DOHH2 (cell line): ENCODE measurements at regions not wholly inside any gene's neighbourhood (a gene's known extent, or its start where the extent isn't known, plus 50 kb on each side); places are given as distances from the start of the nearest gene placed in this dataset.

Experiments
- H3F3A ChIP-seq: fragments of 200-600 bp; sonication (generic), shearing (Covaris generic); 2 replicates; pipeline ENCODE4 v1.6.0; 2016; ENCODE audit warnings: antibody characterized with exemption, mild to moderate bottlenecking; ENCODE audit not compliant: control insufficient read depth, insufficient read depth
- H3K27ac ChIP-seq: fragments of 200-600 bp; sonication (generic); 2 replicates; pipeline ENCODE4 v1.5.1; 2014; ENCODE audit warnings: low read depth, mild to moderate bottlenecking, low read length, moderate library complexity
- H3K27me3 ChIP-seq: fragments of 200-600 bp; sonication (generic); 2 replicates; pipeline ENCODE4 v1.6.1; 2014; ENCODE audit warnings: mild to moderate bottlenecking, low read length, mixed read lengths; ENCODE audit not compliant: control insufficient read depth
- H3K36me3 ChIP-seq: fragments of 200-600 bp; sonication (generic); 2 replicates; pipeline ENCODE4 v1.6.1; 2014; ENCODE audit warnings: mild to moderate bottlenecking, low read length, moderate library complexity, mixed read lengths; ENCODE audit not compliant: control insufficient read depth
- H3K4me1 ChIP-seq: fragments of 200-600 bp; sonication (generic); 2 replicates; pipeline ENCODE4 v1.6.1; 2014; ENCODE audit warnings: mild to moderate bottlenecking, low read length, mixed read lengths; ENCODE audit not compliant: control insufficient read depth
- H3K4me2 ChIP-seq: fragments of 200-600 bp; sonication (generic); 2 replicates; pipeline ENCODE4 v1.6.0; 2014; ENCODE audit warnings: mild to moderate bottlenecking, low read length, moderate library complexity
- H3K4me3 ChIP-seq: fragments of 200-600 bp; sonication (generic); 2 replicates; pipeline ENCODE4 v1.5.1; 2014; ENCODE audit warnings: mild to moderate bottlenecking, low read length, mixed read lengths
- H3K79me2 ChIP-seq: fragments of 200-600 bp; sonication (generic); 2 replicates; pipeline ENCODE4 v1.6.1; 2014; ENCODE audit warnings: mild to moderate bottlenecking, low read length, mixed read lengths; ENCODE audit not compliant: control insufficient read depth
- H3K9me2 ChIP-seq: fragments of 200-600 bp; sonication (generic); replicated peaks from 2 replicates; pipeline ENCODE4 v1.6.1; 2014; ENCODE audit warnings: mild to moderate bottlenecking, low read length, mixed read lengths; ENCODE audit not compliant: control insufficient read depth
- H3K9me3 ChIP-seq: fragments of 200-600 bp; sonication (generic); 2 replicates; pipeline ENCODE4 v1.6.1; 2014; ENCODE audit warnings: antibody characterized with exemption, low read length, mixed read lengths; ENCODE audit not compliant: control insufficient read depth, insufficient read depth
- H4K20me1 ChIP-seq: fragments of 200-600 bp; sonication (generic); 2 replicates; pipeline ENCODE4 v1.6.0; 2014; ENCODE audit warnings: low read depth, mild to moderate bottlenecking, antibody characterized with exemption, low read length, moderate library complexity; ENCODE audit not compliant: control insufficient read depth, insufficient read depth
- EZH2phosphoT487 ChIP-seq: fragments of 200-600 bp; sonication (generic); IDR thresholded peaks from 2 replicates; pipeline ENCODE4 v1.6.1; 2017; ENCODE audit warnings: borderline replicate concordance, mild to moderate bottlenecking, antibody characterized with exemption, low read length, moderate library complexity, mixed read lengths
- TF ChIP-seq, protein P1 (sequence below): fragments of 200-600 bp; sonication (generic); IDR thresholded peaks from one replicate; pipeline ENCODE4 v1.5.1; 2014; ENCODE audit warnings: antibody characterized with exemption, mild to moderate bottlenecking, low read depth, low read length; ENCODE audit not compliant: poor library complexity, severe bottlenecking

DNA sequence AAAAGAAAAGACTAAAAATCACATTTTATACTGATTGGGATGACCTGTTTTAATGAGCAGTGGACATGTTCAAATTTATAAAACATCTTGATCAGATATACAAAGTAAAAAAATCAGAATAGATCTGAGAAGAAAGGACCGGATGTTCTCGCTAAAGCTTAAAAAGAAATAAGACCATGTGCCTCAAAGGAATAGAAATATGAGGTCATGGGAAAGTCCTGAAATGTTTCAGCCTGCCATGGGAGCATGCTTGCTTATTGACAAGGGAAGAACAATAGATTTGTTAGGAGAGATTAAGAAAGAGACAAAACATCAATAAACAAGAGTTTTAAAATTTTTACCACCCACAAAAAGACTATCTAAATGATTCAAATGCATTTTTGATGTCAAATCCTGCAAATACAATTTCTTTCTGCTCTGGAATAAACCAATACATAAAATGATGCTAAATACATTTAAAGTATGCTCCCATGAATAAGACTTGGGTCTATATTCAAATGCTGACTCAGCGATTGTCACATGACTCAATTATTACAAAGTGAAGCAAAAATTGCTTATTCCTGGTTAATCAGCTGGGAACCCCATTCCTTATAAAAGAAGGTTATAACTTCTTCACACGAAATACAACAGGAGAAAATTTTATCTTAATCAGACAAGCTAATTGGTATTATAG lies 633.9 kb upstream of the PKDCC start:
- Histone ChIP-seq H3K4me1 (no peaks in the 10 kb centered on the region), H3K79me2 (no peaks in the 10 kb centered on the region), H3F3A (no peaks in the 10 kb centered on the region), H3K4me3 (no peak overlapping the region), H3K9me3 (no peaks in the 10 kb centered on the region), H3K9me2 (no peaks in the 10 kb centered on the region), H3K27me3 (no peaks in the 10 kb centered on the region), H3K4me2 (no peak overlapping the region), H3K27ac (no peak overlapping the region), H4K20me1 (no peaks in the 10 kb centered on the region), H3K36me3 (no peaks in the 10 kb centered on the region)
- no peak for TF ChIP-seq EZH2phosphoT487
- TF ChIP-seq, protein P1, sequence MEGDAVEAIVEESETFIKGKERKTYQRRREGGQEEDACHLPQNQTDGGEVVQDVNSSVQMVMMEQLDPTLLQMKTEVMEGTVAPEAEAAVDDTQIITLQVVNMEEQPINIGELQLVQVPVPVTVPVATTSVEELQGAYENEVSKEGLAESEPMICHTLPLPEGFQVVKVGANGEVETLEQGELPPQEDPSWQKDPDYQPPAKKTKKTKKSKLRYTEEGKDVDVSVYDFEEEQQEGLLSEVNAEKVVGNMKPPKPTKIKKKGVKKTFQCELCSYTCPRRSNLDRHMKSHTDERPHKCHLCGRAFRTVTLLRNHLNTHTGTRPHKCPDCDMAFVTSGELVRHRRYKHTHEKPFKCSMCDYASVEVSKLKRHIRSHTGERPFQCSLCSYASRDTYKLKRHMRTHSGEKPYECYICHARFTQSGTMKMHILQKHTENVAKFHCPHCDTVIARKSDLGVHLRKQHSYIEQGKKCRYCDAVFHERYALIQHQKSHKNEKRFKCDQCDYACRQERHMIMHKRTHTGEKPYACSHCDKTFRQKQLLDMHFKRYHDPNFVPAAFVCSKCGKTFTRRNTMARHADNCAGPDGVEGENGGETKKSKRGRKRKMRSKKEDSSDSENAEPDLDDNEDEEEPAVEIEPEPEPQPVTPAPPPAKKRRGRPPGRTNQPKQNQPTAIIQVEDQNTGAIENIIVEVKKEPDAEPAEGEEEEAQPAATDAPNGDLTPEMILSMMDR = no peak

DNA sequence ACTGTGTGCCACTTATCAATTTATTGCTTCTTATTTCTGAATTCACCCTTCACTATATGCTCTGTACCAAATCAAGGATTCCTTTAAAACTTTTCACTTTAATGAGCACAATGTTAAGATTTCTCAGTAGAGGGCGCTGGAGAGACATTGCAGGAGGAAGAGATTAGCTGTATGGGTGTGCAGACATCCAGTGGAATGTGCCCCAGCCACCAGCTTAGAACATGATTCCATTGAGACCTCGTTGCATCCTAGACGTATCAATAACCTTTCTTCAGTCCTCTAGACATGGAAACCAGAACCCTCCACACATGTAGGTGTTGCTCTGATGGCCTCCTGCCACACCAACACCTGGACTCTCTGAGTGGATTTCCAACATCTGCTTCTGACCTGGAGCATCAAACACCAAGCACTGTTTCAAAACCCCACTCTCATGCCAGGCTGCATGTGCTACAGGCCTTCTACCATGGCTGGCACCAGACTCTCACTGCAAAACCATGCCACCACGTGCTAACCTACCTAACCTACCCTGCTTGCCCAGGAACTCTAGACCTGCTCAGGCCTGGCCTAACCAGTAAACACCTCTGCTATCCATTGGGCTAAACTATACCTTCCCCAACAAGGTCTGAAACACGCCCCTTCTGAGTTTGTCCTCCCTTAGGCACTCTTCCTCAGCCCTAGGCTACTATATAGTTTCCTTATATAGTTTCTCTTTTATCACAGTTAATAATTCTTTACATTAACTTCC lies 633.2 kb upstream of the PKDCC start:
- no peaks in the 10 kb centered on the region for H3K27me3 ChIP-seq
- TF ChIP-seq, protein P1 = peak; percentile 75
- TF ChIP-seq EZH2phosphoT487 = no peak
- no peak overlapping the region for H3K4me3 ChIP-seq
- no peaks in the 10 kb centered on the region for H4K20me1 ChIP-seq
- H3F3A ChIP-seq = no peaks in the 10 kb centered on the region
- no peaks in the 10 kb centered on the region for H3K4me1 ChIP-seq
- no peaks in the 10 kb centered on the region for H3K9me3 ChIP-seq
- H3K79me2 ChIP-seq = no peaks in the 10 kb centered on the region
- no peak overlapping the region for H3K4me2 ChIP-seq
- no peak overlapping the region for H3K27ac ChIP-seq
- H3K36me3 ChIP-seq = no peaks in the 10 kb centered on the region
- no peaks in the 10 kb centered on the region for H3K9me2 ChIP-seq

DNA sequence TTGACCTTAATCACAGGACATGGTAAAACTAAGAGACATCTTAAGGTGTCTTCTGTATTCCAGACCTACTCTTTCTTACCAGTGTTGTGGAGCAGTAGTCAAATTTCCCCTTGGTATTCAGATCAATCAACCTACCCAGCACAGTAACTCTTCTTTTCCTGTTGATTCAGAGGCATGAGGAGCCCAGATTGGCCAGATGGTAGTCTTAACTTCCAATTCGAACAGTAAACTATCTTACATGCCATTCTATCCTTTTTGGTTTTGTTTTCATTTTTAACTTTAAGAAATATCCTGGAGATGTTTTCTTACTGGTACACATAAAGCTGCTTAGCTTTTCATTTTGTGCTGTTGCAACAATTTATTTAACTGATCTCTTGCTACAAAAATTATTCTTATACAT lies 630.3 kb upstream of the PKDCC start:
- no peaks in the 10 kb centered on the region for H3K4me1 ChIP-seq
- H3F3A ChIP-seq = no peaks in the 10 kb centered on the region
- H3K9me3 ChIP-seq = no peaks in the 10 kb centered on the region
- no peaks in the 10 kb centered on the region for H3K36me3 ChIP-seq
- H3K27me3 ChIP-seq = no peaks in the 10 kb centered on the region
- no peak overlapping the region for H3K27ac ChIP-seq
- H3K9me2 ChIP-seq = no peaks in the 10 kb centered on the region
- no peak overlapping the region for H3K4me2 ChIP-seq
- no peak overlapping the region for H3K4me3 ChIP-seq
- no peaks in the 10 kb centered on the region for H4K20me1 ChIP-seq
- TF ChIP-seq, protein P1 = no peak
- TF ChIP-seq EZH2phosphoT487 = no peak
- H3K79me2 ChIP-seq = no peaks in the 10 kb centered on the region
